ENCODE measurements at regions not wholly inside any gene's neighbourhood (a gene's known extent, or its start where the extent isn't known, plus 50 kb on each side); places are given as distances from the start of the nearest gene placed in this dataset.
"Not testable (repeated sequence)": the region's sequence is repeated elsewhere in the genome, so short reads cannot be mapped to it uniquely, and the experiment has no call there.

DNA sequence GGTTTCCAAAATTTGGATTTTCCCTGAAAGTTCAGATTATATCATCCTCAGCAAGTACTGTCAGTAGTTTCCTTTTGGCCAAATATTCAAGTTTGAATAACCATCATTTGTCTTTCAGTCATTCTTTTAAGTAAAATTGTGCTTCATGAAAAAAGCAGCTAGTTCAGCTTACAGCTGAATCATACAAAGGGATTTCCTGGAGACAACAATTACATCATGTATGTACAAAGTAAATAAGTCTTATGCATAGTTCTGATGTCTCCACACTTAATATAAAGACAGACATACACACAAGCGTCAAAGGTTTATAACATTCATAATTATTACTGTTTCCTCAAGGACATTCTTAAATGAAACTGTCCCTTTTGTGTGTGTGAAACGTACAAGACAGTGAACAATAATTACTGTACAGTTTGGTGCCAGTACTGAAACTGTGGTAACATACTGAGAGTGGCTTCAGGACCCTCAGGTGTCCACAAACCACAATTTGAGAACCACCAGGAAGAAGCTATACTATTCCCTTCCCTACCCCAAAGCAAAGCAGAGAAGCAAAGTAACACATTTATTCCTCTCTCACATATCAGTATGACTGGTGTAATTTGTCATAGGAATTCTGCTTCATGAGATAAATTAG is 746.6 kb downstream of the TAF11L14 start:
- no peak for DNase-seq

DNA sequence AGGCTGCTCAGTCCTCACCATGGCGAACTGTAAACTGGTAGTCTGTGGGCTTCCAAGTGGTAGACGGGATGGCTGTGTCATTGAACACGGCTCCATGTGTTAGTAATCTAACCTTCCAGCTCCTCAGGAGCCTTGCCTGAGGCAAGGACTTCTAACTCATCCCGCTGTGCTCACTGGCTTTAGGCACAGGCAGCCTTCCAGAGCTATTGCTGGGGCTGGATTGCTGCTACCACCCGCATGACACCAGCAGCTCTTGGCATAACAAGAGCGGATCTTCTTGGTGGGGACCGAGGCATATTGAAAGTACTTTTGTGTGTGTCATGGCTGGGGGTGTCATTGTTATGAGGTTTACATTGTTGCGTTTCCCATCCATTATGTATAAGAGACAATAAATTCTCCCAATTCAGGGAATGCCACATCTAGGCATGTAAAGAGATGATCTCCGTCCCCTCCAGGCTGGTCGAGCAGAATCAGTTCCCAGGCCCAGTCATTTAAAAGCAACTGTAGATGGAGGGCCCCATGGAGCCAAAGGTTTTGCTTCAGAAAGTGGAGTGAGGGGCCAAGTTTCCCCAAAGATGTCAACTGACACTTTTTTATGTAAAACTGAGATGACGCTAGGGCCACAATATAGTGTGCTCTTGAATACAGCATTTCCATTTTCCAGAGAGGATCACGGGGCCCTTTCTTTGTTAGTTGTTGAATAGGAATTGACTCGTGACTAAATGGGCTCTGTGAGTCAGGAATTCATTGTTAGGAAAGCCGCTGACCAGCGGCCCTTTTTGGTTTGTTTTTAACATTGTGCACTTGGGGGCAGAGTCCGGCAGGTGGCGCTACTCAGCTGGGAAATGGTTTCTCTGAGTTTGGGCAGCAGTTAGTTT is 759.5 kb downstream of the TAF11L14 start:
- peak; percentile 83 for DNase-seq

DNA sequence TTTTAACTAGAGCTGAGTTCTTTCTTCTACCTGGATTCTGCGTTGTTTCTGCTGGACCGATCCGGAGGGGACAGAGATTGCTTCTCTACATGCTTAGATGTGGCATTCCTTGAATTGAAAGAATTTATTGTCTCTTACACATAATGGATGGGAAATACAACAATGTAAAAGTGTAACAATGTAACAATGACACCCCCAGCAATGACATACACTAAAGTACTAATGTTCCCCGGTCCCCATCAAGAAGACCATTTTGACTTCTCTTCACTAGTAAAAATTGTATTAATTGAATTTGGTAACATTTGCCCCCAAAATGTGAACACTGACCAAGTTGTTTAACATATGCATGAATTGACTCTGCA is 760.2 kb downstream of the TAF11L14 start:
- DNase-seq = no peak

DNA sequence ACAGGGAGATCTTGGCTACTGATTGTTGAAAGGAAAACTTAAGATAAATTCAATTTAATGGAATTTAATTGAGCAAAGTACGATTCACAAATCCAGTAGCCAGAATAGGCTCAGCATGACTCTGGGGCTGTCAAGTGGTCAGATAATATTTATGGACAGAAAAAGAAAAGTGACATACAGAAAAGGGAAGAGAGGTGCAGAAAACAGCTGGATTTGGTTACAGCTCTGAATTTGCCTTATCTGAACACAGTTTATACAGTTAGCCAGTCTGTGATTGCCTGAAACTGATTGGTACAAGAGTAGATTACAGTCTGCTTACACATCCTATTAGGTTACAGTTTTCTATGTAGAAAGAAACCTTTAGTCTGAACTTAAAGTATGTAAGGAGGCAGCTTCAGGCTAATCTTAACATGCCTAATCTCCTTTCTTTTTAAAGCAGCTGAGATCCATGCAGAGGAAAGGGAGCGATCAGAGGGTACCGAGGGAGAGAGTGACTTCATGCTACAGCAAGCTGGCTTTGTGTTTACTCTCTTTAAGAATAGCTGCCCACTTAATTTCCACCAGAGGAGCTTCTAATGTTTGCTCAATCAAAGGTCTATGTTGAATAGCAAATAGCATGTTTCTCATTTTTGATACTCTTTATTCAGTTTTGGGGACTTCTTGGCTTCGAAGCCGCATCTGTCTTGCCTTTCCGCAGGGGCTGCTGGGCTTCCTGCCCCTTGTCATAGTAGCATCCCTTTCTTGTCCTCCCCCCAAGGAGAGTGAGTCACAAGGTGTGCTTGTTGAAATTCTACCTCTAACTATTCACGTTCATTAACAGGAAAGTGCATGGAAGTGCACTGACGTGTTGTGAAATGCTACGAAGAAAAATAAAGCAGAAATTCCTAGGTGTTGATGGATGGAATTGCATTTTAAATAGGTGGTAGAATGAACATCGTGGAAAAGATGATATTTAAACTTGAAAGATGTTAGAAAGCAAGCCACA is 761.2 kb downstream of the TAF11L14 start:
- DNase-seq = no peak

DNA sequence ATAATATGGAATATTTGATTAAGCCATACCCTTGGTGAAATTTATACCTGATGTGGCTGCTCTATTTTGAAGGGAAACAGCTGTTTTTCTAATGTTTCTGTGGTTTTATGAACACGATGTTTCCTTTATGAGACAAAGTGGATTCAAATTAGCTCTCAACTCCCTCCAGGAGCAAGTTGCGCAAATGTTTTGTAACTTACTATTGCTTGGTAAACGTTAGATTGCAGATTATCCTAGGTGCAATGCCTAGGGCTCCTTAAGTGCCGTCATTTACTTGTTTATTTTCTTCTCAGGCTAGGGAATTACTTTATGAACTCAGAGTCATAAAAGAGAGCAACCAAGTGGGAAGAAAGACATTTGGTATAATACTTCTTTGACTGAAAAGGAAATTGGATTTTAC is 763.1 kb downstream of the TAF11L14 start:
- no peak for DNase-seq

DNA sequence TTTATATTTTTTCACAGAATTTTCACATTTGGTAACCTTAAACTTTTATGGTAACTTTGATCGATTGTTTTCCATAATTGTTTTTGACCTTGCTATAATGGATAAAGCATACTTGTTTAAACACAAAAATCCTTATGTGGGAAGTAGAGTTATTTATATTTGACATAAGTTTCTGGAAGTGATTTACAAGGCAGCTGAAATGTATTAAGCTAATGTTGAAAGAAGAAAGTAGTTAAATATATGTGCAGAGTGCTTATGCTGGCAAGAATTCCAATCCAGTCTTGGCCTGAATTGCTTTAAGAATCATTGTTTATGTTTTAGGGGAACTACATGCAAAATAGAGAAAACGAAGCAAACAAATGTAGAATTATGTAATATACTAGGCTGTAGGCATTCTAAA is 763.6 kb downstream of the TAF11L14 start:
- no peak for DNase-seq

DNA sequence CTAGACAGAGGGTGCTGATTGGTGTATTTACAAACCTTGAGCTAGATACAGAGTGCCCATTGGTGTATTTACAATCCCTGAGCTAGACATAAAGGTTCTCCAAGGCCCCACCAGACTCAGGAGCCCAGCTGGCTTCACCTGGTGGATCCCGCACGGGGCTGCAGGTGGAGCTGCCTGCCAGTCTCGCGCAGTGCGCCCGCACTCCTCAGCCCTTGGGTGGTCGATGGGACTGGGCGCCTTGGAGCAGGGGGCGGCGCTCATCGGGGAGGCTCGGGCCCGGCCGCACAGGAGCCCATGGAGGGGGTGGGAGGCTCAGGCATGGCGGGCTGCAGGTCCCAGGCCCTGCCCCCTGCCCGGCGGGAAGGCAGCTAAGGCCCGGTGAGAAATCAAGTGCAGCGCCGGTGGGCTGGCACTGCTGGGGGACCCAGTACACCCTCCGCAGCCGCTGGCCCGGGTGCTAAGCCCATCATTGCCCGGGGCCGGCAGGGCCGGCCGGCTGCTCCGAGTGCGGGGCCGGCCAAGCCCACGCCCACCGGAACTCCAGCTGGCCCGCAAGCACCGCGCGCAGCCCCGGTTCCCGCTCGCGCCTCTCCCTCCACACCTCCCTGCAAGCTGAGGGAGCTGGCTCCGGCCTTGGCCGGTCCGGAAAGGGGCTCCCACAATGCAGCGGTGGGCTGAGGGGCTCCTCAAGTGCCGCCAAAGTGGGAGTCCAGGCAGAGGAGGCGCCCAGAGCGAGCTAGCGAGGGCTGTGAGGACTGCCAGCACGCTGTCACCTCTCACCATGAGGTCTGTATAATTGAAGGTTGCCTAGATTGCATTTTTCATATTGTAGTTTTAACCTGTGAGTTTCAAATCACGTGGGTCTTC is 765.4 kb downstream of the TAF11L14 start:
- not testable (repeated sequence) for DNase-seq

GRCh38 chr5:18403141-18403540 is 768.9 kb downstream of the TAF11L14 start:
- DNase-seq = no peak

GRCh38 chr5:18403941-18404438 is 769.7 kb downstream of the TAF11L14 start:
- no peak for DNase-seq

DNA sequence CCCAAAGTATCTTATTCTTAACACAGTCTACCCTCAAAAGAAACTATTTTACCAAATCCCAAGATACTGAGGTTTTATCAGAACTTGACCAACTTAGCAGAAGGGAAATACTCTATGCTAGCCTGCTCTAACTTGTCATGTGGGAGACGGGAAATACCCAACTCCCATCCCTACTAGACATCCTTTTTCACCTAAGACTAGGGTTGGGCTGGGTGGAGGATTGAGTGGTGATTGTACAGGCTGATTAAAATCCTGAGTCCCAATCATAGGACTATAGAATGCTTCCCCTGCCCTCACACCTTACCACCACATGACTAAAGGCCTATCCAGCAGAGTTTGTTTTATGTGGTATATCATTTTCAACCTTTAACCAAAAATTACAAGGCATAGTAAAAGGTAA is 786.5 kb downstream of the TAF11L14 start:
- DNase-seq = no peak

DNA sequence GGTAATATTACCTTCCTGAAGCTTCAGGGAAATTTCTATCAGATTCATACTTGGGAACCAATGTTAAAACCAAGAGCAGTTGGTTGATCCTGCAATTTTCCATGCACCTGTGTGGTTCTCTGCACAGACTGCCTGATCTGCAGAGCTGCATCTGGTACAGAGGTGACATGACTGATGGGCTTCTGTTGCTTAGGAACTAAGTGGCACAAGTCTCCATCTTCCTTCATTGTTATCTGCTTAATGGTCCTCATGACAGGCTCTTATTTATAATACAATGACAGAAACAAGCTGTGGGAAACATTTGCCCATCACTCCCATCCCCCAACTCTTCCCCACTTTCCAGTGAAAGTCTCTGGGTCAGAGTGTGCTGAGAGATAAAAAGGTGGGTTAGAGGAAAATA is 799.1 kb downstream of the TAF11L14 start:
- no peak for DNase-seq

- DNase-seq = no peak
Measured at GRCh38 chr5:18438126-18438525, 803.9 kb downstream of the TAF11L14 start.

DNA sequence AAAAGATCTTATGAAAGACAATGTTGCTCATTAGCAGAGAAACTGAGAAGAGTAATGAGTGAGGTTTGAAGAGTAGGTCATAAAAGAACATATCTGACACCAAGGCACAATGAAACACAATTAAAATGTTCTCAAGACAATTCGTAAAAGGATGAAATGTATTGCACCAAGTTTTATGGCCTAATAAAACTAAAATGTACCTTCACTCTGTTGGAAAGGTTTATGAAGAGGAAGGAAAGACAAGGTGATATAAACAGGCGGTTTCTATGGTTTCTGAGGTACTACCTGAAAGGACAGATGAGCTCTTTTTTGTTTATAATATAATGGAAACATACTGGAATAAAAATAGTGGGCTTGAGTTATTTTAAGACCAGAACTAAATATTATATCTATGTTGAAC is 821.3 kb downstream of the TAF11L14 start:
- DNase-seq = no peak

GRCh38 chr5:18457255-18457654 is 823.0 kb downstream of the TAF11L14 start:
- DNase-seq = no peak

DNA sequence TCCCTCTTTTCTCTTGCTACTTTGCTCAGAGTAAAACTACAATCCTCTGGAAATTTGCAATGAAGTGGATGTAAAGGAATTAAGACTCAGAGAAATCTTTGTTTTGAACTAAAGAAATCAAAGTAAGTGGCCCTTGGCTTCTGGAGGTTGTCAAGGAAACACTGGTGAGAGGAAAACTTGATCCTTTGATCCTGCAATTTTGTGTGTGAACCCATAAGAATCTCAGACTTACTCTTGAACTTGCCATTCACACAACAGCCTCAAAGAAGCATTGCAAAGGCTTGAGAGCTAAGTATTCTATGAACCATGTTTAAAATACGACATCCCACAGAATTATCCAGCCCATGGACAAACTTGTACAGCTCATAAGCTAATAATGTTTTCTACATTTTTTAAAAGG is 827.5 kb downstream of the TAF11L14 start:
- no peak for DNase-seq

- DNase-seq = peak; percentile 76
Measured at GRCh38 chr5:18465833-18466681, 831.8 kb downstream of the TAF11L14 start.

- DNase-seq = no peak
Measured at GRCh38 chr5:18466731-18467130, 832.5 kb downstream of the TAF11L14 start.

- DNase-seq = not testable (repeated sequence)
Measured at GRCh38 chr5:18471791-18472190, 837.5 kb downstream of the TAF11L14 start.

DNA sequence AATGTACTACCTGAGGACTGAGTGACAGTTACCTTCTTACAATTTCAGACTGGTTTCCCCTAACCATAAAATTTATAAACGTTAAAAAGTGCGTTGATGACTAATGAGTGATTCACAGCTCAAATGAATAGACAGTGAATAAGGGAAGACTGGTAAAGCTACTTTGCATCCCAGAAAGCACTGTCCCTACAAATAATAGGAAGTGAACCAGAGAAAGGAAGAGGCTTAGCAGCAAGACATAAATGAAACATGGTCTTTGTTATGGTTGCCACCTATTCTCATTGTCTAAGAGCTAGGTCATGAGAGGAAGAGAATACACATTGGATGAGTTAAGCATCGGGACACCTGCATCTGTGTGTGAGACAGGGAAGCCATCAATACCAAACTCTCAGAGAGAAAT is 849.2 kb downstream of the TAF11L14 start:
- no peak for DNase-seq

- DNase-seq = no peak
Measured at GRCh38 chr5:18487928-18488480, 853.7 kb downstream of the TAF11L14 start.

- no peak for DNase-seq
Measured at GRCh38 chr5:18489703-18490102, 855.4 kb downstream of the TAF11L14 start.
